ENCODE measurements at regions not wholly inside any gene's neighbourhood (a gene's known extent, or its start where the extent isn't known, plus 50 kb on each side); places are given as distances from the start of the nearest gene placed in this dataset.

DNA sequence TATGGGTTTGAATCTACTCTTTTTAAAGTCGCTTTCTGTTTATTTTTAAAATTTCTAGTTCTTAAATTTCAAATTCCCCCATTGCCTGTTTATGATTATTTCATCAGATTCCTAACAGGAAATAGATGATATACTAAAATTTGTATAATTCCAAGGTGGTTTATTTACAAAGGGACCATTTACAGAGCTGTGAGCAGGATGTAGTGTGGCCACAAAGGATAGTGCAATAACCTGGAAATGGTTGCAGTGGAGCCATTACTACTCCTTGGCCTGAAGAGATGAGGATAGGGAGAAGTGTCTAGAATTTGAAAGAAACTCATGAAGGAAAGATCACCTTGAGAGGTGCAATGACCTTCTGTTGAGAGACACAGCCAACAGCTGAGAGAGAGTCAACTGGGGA is 58.5 kb upstream of the AP4E1 start:
- TF ChIP-seq, protein P1, sequence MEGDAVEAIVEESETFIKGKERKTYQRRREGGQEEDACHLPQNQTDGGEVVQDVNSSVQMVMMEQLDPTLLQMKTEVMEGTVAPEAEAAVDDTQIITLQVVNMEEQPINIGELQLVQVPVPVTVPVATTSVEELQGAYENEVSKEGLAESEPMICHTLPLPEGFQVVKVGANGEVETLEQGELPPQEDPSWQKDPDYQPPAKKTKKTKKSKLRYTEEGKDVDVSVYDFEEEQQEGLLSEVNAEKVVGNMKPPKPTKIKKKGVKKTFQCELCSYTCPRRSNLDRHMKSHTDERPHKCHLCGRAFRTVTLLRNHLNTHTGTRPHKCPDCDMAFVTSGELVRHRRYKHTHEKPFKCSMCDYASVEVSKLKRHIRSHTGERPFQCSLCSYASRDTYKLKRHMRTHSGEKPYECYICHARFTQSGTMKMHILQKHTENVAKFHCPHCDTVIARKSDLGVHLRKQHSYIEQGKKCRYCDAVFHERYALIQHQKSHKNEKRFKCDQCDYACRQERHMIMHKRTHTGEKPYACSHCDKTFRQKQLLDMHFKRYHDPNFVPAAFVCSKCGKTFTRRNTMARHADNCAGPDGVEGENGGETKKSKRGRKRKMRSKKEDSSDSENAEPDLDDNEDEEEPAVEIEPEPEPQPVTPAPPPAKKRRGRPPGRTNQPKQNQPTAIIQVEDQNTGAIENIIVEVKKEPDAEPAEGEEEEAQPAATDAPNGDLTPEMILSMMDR (IDR thresholded peaks at IDR 0.05; ENCODE audit: low read length) = no peak
- TF ChIP-seq EZH2 (IDR thresholded peaks at IDR 0.05; ENCODE audit: borderline replicate concordance, low read length) = no peak
